ENCODE measurements at regions not wholly inside any gene's neighbourhood (a gene's known extent, or its start where the extent isn't known, plus 50 kb on each side); places are given as distances from the start of the nearest gene placed in this dataset.

DNA sequence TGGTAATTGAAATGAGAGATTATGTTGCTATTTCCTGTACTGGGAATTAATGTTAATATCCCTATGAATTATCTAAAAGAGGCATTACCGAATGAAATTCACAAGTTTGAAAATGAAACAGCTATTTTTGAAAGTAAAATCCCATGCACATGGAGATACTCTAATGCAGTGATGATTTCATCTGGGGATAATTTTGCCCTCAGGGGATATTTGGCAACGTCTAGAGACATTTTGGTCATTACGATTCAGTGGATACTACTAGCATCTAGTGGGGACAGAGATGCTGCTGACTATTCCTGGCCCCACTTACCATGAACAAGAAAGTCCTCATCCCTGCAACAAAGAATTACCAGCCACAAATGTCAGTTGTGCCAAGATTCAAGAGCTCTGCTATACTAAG, 500.9 kb downstream of the EFNA5 start:
- H3K4me1 ChIP-seq (ENCODE audit: control insufficient read depth, extremely low read depth, insufficient read depth, low read length) = no peaks in the 10 kb centered on the region
- H3K4me3 ChIP-seq (ENCODE audit: control insufficient read depth in 2 of 3, extremely low read depth in 1 of 3, insufficient read depth in 2 of 3, low read depth in 1 of 3, low read length in 3 of 3) = no peak overlapping the region
- H3K79me2 ChIP-seq (ENCODE audit: control insufficient read depth, insufficient read depth, low read length) = no peaks in the 10 kb centered on the region
- H3K36me3 ChIP-seq (ENCODE audit: control insufficient read depth in 2 of 2, extremely low read depth in 1 of 2, insufficient read depth in 2 of 2, low read length in 2 of 2) = no peaks in the 10 kb centered on the region
- TF ChIP-seq EZH2 (IDR thresholded peaks at IDR 0.05; ENCODE audit: low read length) = no peak
- TF ChIP-seq, protein P1, sequence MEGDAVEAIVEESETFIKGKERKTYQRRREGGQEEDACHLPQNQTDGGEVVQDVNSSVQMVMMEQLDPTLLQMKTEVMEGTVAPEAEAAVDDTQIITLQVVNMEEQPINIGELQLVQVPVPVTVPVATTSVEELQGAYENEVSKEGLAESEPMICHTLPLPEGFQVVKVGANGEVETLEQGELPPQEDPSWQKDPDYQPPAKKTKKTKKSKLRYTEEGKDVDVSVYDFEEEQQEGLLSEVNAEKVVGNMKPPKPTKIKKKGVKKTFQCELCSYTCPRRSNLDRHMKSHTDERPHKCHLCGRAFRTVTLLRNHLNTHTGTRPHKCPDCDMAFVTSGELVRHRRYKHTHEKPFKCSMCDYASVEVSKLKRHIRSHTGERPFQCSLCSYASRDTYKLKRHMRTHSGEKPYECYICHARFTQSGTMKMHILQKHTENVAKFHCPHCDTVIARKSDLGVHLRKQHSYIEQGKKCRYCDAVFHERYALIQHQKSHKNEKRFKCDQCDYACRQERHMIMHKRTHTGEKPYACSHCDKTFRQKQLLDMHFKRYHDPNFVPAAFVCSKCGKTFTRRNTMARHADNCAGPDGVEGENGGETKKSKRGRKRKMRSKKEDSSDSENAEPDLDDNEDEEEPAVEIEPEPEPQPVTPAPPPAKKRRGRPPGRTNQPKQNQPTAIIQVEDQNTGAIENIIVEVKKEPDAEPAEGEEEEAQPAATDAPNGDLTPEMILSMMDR (optimal IDR thresholded peaks at IDR 0.05 in 1 of 3, IDR thresholded peaks at IDR 0.05 in 1 of 3, conservative IDR thresholded peaks at IDR 0.05 in 1 of 3; ENCODE audit: extremely low read depth in 1 of 3, insufficient read depth in 2 of 3, low read length in 3 of 3) = no peak
- dilution Hi-C loops (cut with MboI; ENCODE audit: extremely low pct_ligation_motif_present, low sequenced_read_pairs) = no loop called here
- no peaks in the 10 kb centered on the region for H4K20me1 ChIP-seq (ENCODE audit: control insufficient read depth, extremely low read depth, insufficient read depth, low read length)
- peaks cover 3% of the 10 kb centered on the region for H3K9me3 ChIP-seq (ENCODE audit: control insufficient read depth, low read depth, low read length)
- no peak overlapping the region for H2AFZ ChIP-seq (ENCODE audit: control insufficient read depth, low read length)
- no peaks in the 10 kb centered on the region for H3K27me3 ChIP-seq (ENCODE audit: control insufficient read depth, extremely low read depth, insufficient read depth, low read length)
- no peak overlapping the region for H3K9ac ChIP-seq (ENCODE audit: control insufficient read depth, extremely low read depth, insufficient read depth, low read length)
- no peak overlapping the region for H3K4me2 ChIP-seq (ENCODE audit: control insufficient read depth, extremely low read depth, insufficient read depth, low read depth, low read length)
- FAIRE-seq = no peak
- no peak for DNase-seq (ENCODE audit: low read depth, low spot score)
- H3K27ac ChIP-seq (ENCODE audit: control insufficient read depth, insufficient read depth, low read length) = no peak overlapping the region
- H3K9me1 ChIP-seq (ENCODE audit: control insufficient read depth, extremely low read depth, insufficient read depth, low read length) = no peaks in the 10 kb centered on the region

DNA sequence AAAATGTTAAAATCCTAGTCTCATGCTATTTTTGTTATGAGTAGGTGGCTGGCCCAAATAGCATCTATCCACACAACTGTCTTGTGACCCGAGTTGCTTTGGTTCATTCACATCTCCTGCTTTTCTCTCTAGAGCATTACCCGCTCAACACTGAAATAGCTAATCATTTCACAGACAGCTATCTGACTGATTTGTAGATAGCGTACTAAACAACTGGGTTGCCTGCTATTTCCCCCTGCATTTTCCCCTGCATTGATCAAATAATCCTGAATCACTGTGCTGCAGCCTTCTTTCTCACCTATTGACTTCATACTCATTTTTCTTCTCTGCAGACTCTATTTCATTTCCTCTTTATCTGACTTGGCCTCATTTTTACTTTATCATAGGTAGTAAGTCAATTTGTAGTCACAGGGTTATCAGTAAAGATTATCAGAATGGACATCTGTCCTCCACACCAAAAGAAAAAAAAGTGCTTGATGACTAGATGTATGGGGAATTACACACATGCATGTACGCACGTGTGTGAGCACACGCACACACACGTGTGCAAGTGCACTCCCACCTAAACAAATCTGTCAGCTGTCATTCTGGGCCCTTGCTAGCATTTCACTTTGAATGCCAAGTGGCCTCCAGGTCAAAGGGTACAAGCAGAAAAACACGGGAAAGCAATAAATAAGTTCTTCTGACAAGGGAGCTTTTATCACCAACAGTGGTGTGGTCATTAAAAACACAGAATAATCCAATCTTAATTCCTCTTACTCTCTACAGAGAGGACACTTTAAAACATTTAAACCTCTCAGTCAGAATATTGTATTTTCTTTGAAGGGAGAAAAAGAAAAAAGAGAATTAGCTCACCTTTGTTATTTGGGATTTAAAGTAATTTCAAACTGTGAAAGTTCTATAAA, 501.6 kb downstream of the EFNA5 start:
- H3K27ac ChIP-seq (ENCODE audit: control insufficient read depth, insufficient read depth, low read length) = no peak overlapping the region
- peaks cover 3% of the 10 kb centered on the region for H3K9me3 ChIP-seq (ENCODE audit: control insufficient read depth, low read depth, low read length)
- FAIRE-seq (no peak), DNase-seq (ENCODE audit: low read depth, low spot score) (no peak)
- H3K9ac ChIP-seq (ENCODE audit: control insufficient read depth, extremely low read depth, insufficient read depth, low read length) = no peak overlapping the region
- H3K4me3 ChIP-seq (ENCODE audit: control insufficient read depth in 2 of 3, extremely low read depth in 1 of 3, insufficient read depth in 2 of 3, low read depth in 1 of 3, low read length in 3 of 3) = no peak overlapping the region
- no peak overlapping the region for H3K4me2 ChIP-seq (ENCODE audit: control insufficient read depth, extremely low read depth, insufficient read depth, low read depth, low read length)
- TF ChIP-seq, protein P1 (optimal IDR thresholded peaks at IDR 0.05 in 1 of 3, IDR thresholded peaks at IDR 0.05 in 1 of 3, conservative IDR thresholded peaks at IDR 0.05 in 1 of 3; ENCODE audit: extremely low read depth in 1 of 3, insufficient read depth in 2 of 3, low read length in 3 of 3) = no peak
- TF ChIP-seq EZH2 (IDR thresholded peaks at IDR 0.05; ENCODE audit: low read length) = no peak
- H3K27me3 ChIP-seq (ENCODE audit: control insufficient read depth, extremely low read depth, insufficient read depth, low read length) = no peaks in the 10 kb centered on the region
- H3K4me1 ChIP-seq (ENCODE audit: control insufficient read depth, extremely low read depth, insufficient read depth, low read length) = no peaks in the 10 kb centered on the region
- no peaks in the 10 kb centered on the region for H3K79me2 ChIP-seq (ENCODE audit: control insufficient read depth, insufficient read depth, low read length)
- no peaks in the 10 kb centered on the region for H3K9me1 ChIP-seq (ENCODE audit: control insufficient read depth, extremely low read depth, insufficient read depth, low read length)
- dilution Hi-C loops (cut with MboI; ENCODE audit: extremely low pct_ligation_motif_present, low sequenced_read_pairs) = no loop called here
- no peak overlapping the region for H2AFZ ChIP-seq (ENCODE audit: control insufficient read depth, low read length)
- no peaks in the 10 kb centered on the region for H4K20me1 ChIP-seq (ENCODE audit: control insufficient read depth, extremely low read depth, insufficient read depth, low read length)
- no peaks in the 10 kb centered on the region for H3K36me3 ChIP-seq (ENCODE audit: control insufficient read depth in 2 of 2, extremely low read depth in 1 of 2, insufficient read depth in 2 of 2, low read length in 2 of 2)
